ENCODE measurements at regions not wholly inside any gene's neighbourhood (a gene's known extent, or its start where the extent isn't known, plus 50 kb on each side); places are given as distances from the start of the nearest gene placed in this dataset.

DNA sequence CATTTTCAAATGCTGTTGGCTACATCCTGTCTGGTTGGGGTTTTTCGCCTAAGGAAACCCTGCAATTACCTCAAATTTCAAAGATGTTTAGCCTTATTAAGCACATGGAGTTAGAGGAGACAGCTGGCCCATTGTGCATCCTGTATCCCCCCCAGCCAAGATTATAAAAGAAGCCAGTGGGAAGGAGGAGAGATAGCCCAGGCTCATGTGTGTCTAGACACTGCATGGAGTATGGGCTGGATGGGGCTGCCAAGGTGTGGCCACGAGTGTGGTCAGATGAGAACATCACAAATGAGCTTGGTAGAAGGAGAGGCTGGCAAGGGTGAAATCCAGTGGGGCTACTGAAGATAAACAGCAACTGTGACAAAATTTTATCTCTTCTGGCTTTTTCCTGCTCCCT, 270.0 kb upstream of the TBC1D5 start (continued):
- TF ChIP-seq, protein P1, sequence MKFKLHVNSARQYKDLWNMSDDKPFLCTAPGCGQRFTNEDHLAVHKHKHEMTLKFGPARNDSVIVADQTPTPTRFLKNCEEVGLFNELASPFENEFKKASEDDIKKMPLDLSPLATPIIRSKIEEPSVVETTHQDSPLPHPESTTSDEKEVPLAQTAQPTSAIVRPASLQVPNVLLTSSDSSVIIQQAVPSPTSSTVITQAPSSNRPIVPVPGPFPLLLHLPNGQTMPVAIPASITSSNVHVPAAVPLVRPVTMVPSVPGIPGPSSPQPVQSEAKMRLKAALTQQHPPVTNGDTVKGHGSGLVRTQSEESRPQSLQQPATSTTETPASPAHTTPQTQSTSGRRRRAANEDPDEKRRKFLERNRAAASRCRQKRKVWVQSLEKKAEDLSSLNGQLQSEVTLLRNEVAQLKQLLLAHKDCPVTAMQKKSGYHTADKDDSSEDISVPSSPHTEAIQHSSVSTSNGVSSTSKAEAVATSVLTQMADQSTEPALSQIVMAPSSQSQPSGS (IDR thresholded peaks at IDR 0.05; ENCODE audit: low read length), result no peak
- TF ChIP-seq JUN (IDR thresholded peaks at IDR 0.05; ENCODE audit: low read depth, low read length) (no peak), FOSL1 (IDR thresholded peaks at IDR 0.05; ENCODE audit: insufficient read depth, low read depth, low read length) (no peak), TBP (IDR thresholded peaks at IDR 0.05; ENCODE audit: low read depth, low read length) (no peak)

All from H1 (cell line).